ENCODE measurements at regions not wholly inside any gene's neighbourhood (a gene's known extent, or its start where the extent isn't known, plus 50 kb on each side); places are given as distances from the start of the nearest gene placed in this dataset.

GRCh38 chr20:51202304-51202703, 179.4 kb upstream of the KCNG1 start:
- TF ChIP-seq EZH2phosphoT487 (IDR thresholded peaks at IDR 0.05) (no peak), CTCF (IDR thresholded peaks at IDR 0.05) (no peak)
